Right atrium auricular region (tissue), 2 donors: ENCODE measurements at regions not wholly inside any gene's neighbourhood (a gene's known extent, or its start where the extent isn't known, plus 50 kb on each side); places are given as distances from the start of the nearest gene placed in this dataset.
"Not testable (repeated sequence)": the region's sequence is repeated elsewhere in the genome, so short reads cannot be mapped to it uniquely, and the experiment has no call there.

ENCODE experiments used
- DNase-seq: peaks from one replicate; pipeline ENCODE4 v3.0.0-alpha.2; 2019; ENCODE audit warnings: low spot score
- H3K27ac ChIP-seq, 2 donors: fragments of 200-600 bp; sonication (generic); 1 replicate in 1 of 2; 2 replicates in 1 of 2; pipeline ENCODE4 v1.5.1; 2016 to 2019
- H3K27me3 ChIP-seq, 2 donors: fragments of 200-600 bp; sonication (generic); one replicate each; pipeline versions ENCODE4 v1.5.1 to v1.6.0; 2017 to 2019
- H3K36me3 ChIP-seq: fragments of 200-600 bp; sonication (generic); one replicate; pipeline ENCODE4 v1.5.1; 2016
- H3K4me1 ChIP-seq, 2 donors: fragments of 200-600 bp; sonication (generic); one replicate each; pipeline versions ENCODE4 v1.5.1 to v1.6.0; 2017 to 2019
- H3K4me3 ChIP-seq, 2 donors: fragments of 200-600 bp; sonication (generic); 1 replicate in 1 of 2; 2 replicates in 1 of 2; pipeline ENCODE4 v1.5.1; 2017 to 2019; ENCODE audit warnings: mild to moderate bottlenecking in 1 of 2, moderate library complexity in 1 of 2
- H3K9me3 ChIP-seq, 2 donors: fragments of 200-600 bp; sonication (generic); one replicate each; pipeline ENCODE4 v1.5.1; 2019
- CTCF ChIP-seq, 2 donors: fragments of 200-600 bp; sonication (generic); IDR thresholded peaks; one replicate each; pipeline ENCODE4 v1.5.1; 2019; ENCODE audit warnings: antibody characterized with exemption in 2 of 2

GRCh38 chr4:181799561-181800069, 443.6 kb upstream of the TENM3 start:
- no peaks in the 10 kb centered on the region for H3K27me3 ChIP-seq
- H3K4me3 ChIP-seq = no peak overlapping the region
- no peak for DNase-seq
- no peak overlapping the region for H3K27ac ChIP-seq
- H3K36me3 ChIP-seq = no peaks in the 10 kb centered on the region
- peaks cover 0 to 13% of the 10 kb centered on the region in 2 donors for H3K9me3 ChIP-seq
- H3K4me1 ChIP-seq = no peaks in the 10 kb centered on the region
- no peak for TF ChIP-seq CTCF (IDR thresholded peaks at IDR 0.05)

GRCh38 chr4:181802207-181802606, 441.0 kb upstream of the TENM3 start:
- no peak for TF ChIP-seq CTCF (IDR thresholded peaks at IDR 0.05)
- Histone ChIP-seq H3K36me3 (no peaks in the 10 kb centered on the region), H3K27me3 (no peaks in the 10 kb centered on the region), H3K4me1 (no peaks in the 10 kb centered on the region), H3K9me3 (no peaks in the 10 kb centered on the region), H3K27ac (no peak overlapping the region), H3K4me3 (no peak overlapping the region)
- DNase-seq = no peak

GRCh38 chr4:181807771-181808170, 435.4 kb upstream of the TENM3 start:
- Histone ChIP-seq H3K27me3 (no peaks in the 10 kb centered on the region), H3K27ac (no peak overlapping the region), H3K36me3 (no peaks in the 10 kb centered on the region), H3K4me1 (no peaks in the 10 kb centered on the region), H3K9me3 (no peaks in the 10 kb centered on the region), H3K4me3 (no peak overlapping the region)
- no peak for TF ChIP-seq CTCF (IDR thresholded peaks at IDR 0.05)
- DNase-seq = no peak

- H3K27me3 ChIP-seq = no peaks in the 10 kb centered on the region
- no peaks in the 10 kb centered on the region for H3K9me3 ChIP-seq
- DNase-seq = no peak
- no peak for TF ChIP-seq CTCF (IDR thresholded peaks at IDR 0.05)
- no peaks in the 10 kb centered on the region for H3K4me1 ChIP-seq
- H3K4me3 ChIP-seq = no peak overlapping the region
- no peak overlapping the region for H3K27ac ChIP-seq
- H3K36me3 ChIP-seq = no peaks in the 10 kb centered on the region
Observed at GRCh38 chr4:181810711-181811110, 432.5 kb upstream of the TENM3 start.

DNA sequence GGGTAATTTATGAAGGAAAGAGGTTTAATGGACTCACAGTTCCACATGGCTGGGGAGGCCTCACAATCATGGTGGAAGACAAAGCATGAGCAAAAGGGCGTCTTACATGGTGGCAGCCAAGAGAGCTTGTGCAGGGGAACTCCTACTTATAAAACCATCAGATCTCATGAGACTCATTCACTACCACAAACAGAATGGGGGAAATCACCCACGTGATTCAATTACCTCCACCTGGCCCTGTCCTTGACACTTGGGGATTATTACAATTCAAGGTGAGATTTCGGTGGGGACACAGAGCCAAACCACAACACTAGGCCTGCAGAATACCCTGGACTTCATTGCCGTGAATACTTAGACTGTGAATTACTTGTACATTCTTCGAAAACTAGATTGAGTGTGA, 431.7 kb upstream of the TENM3 start:
- not testable (repeated sequence) for H3K36me3 ChIP-seq, DNase-seq, H3K9me3 ChIP-seq, H3K27ac ChIP-seq, H3K27me3 ChIP-seq, H3K4me1 ChIP-seq, H3K4me3 ChIP-seq

GRCh38 chr4:181819946-181820345, 423.3 kb upstream of the TENM3 start:
- H3K4me1 ChIP-seq = peaks cover 0 to 6% of the 10 kb centered on the region in 2 donors
- no peaks in the 10 kb centered on the region for H3K27me3 ChIP-seq
- no peaks in the 10 kb centered on the region for H3K9me3 ChIP-seq
- H3K27ac ChIP-seq = no peak overlapping the region
- no peak for TF ChIP-seq CTCF (IDR thresholded peaks at IDR 0.05)
- DNase-seq = no peak
- H3K4me3 ChIP-seq = no peak overlapping the region
- H3K36me3 ChIP-seq = no peaks in the 10 kb centered on the region
